ENCODE measurements at regions not wholly inside any gene's neighbourhood (a gene's known extent, or its start where the extent isn't known, plus 50 kb on each side); places are given as distances from the start of the nearest gene placed in this dataset.

DNA sequence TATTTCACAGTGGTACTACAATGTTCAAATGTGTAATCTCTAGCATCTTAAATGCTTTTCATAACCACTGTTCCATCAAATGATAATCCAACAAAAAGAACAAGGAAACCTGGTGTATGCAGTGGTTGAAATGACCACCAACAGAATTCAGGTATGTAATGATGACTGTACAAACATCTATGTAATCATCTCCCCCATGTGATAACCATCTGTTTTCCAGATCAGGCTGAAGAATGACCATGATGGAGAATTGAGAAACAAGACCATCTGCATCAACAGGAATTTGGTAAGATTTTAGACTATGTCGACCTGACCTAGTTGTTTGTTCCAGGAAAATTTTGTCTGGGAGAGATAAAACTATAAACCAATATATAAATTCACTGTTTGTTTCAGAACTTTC is 81.3 kb upstream of the ASCC3 start:
- Histone ChIP-seq H3K56ac (ENCODE audit: low read length) (no peak overlapping the region), H4K8ac (ENCODE audit: low read depth, low read length) (no peak overlapping the region), H2BK120ac (ENCODE audit: low read depth, low read length) (no peak overlapping the region), H3K27me3 (ENCODE audit: insufficient read depth, low read length, poor library complexity) (no peaks in the 10 kb centered on the region), H3K27ac (ENCODE audit: low read depth, low read length) (no peak overlapping the region), H3K79me1 (ENCODE audit: low read length) (no peaks in the 10 kb centered on the region), H3K9ac (ENCODE audit: low read length) (no peak overlapping the region), H2BK5ac (ENCODE audit: low read length) (no peak overlapping the region), H3K4me3 (ENCODE audit: low read length) (no peak overlapping the region), H2AK5ac (ENCODE audit: low read length) (no peak overlapping the region), H3K18ac (ENCODE audit: low read length) (no peak overlapping the region), H2BK15ac (replicated peaks; ENCODE audit: low read depth) (no peak overlapping the region), H3K4me1 (ENCODE audit: control insufficient read depth, low read depth, low read length) (no peaks in the 10 kb centered on the region), H3K36me3 (ENCODE audit: control insufficient read depth, insufficient read depth, low read length) (no peaks in the 10 kb centered on the region), H3K79me2 (ENCODE audit: control insufficient read depth, insufficient read depth, low read length) (no peaks in the 10 kb centered on the region), H3K4ac (ENCODE audit: low read depth, low read length) (no peak overlapping the region), H3K23ac (ENCODE audit: low read length) (no peak overlapping the region), H4K5ac (ENCODE audit: low read length) (no peak overlapping the region), H3K4me2 (ENCODE audit: low read length) (no peak overlapping the region)
- WGBS (ENCODE audit: extremely low coverage, insufficient coverage, low lambda C conversion rate), result no CpG with 5 or more reads among the region's 1 CpG
- DNase-seq, result no peak

DNA sequence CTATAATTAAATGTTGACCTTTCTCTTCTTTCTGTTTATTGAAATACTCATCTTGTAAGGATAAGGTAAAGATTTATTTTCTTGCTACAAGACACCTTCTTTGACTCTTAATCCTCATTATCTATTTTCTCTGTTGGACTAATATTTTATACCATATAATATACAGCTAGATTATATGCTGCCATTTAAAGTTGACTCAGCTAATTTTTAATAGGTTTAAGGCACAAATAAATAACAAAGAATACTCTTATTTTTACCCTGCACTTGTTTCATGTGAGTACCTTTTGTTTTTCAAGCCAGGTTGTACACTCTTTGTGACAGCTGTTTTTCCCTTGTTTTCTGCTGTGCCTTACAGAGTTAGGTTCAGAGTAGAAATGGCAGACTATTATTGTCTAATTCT is 83.9 kb upstream of the ASCC3 start:
- no peaks in the 10 kb centered on the region for H3K4me1 ChIP-seq (ENCODE audit: control insufficient read depth, low read depth, low read length)
- H2BK120ac ChIP-seq (ENCODE audit: low read depth, low read length), result no peak overlapping the region
- H2BK15ac ChIP-seq (replicated peaks; ENCODE audit: low read depth), result no peak overlapping the region
- H3K9ac ChIP-seq (ENCODE audit: low read length), result no peak overlapping the region
- no peak overlapping the region for H3K27ac ChIP-seq (ENCODE audit: low read depth, low read length)
- H3K56ac ChIP-seq (ENCODE audit: low read length), result no peak overlapping the region
- no peak overlapping the region for H3K4me2 ChIP-seq (ENCODE audit: low read length)
- no peaks in the 10 kb centered on the region for H3K79me2 ChIP-seq (ENCODE audit: control insufficient read depth, insufficient read depth, low read length)
- no peak overlapping the region for H4K8ac ChIP-seq (ENCODE audit: low read depth, low read length)
- H3K18ac ChIP-seq (ENCODE audit: low read length), result no peak overlapping the region
- no peak overlapping the region for H3K23ac ChIP-seq (ENCODE audit: low read length)
- H3K4ac ChIP-seq (ENCODE audit: low read depth, low read length), result no peak overlapping the region
- no peak overlapping the region for H4K5ac ChIP-seq (ENCODE audit: low read length)
- no peak overlapping the region for H3K4me3 ChIP-seq (ENCODE audit: low read length)
- no peak overlapping the region for H2BK5ac ChIP-seq (ENCODE audit: low read length)
- H3K27me3 ChIP-seq (ENCODE audit: insufficient read depth, low read length, poor library complexity), result no peaks in the 10 kb centered on the region
- H3K79me1 ChIP-seq (ENCODE audit: low read length), result no peaks in the 10 kb centered on the region
- H2AK5ac ChIP-seq (ENCODE audit: low read length), result no peak overlapping the region
- no peaks in the 10 kb centered on the region for H3K36me3 ChIP-seq (ENCODE audit: control insufficient read depth, insufficient read depth, low read length)
- DNase-seq, result no peak

DNA sequence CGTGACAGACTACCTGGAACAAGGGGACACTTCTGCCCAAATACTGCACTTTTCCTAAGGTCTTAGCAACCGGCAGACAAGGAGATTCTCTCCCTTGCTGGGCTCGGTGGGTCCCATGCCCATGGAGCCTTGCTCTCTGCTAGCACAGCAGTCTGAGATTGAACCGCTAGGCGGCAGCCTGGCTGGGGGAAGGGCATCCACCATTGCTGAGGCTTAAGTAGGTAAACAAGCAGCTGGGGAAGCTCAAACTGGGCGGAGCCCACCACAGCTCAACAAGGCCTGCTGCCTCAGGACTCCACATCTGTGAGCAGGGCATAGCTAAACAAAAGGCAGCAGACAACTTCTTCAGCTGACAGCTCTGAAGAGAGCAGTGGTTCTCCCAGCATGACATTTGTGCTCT is 87.8 kb upstream of the ASCC3 start:
- Histone ChIP-seq H2BK15ac (replicated peaks; ENCODE audit: low read depth) (no peak overlapping the region), H2BK120ac (ENCODE audit: low read depth, low read length) (no peak overlapping the region), H3K4me2 (ENCODE audit: low read length) (no peak overlapping the region), H3K79me1 (ENCODE audit: low read length) (no peaks in the 10 kb centered on the region), H3K18ac (ENCODE audit: low read length) (no peak overlapping the region), H3K79me2 (ENCODE audit: control insufficient read depth, insufficient read depth, low read length) (no peaks in the 10 kb centered on the region), H2BK5ac (ENCODE audit: low read length) (no peak overlapping the region), H3K4ac (ENCODE audit: low read depth, low read length) (no peak overlapping the region), H2AK5ac (ENCODE audit: low read length) (no peak overlapping the region), H4K8ac (ENCODE audit: low read depth, low read length) (no peak overlapping the region), H3K9ac (ENCODE audit: low read length) (no peak overlapping the region), H3K27ac (ENCODE audit: low read depth, low read length) (no peak overlapping the region), H3K36me3 (ENCODE audit: control insufficient read depth, insufficient read depth, low read length) (no peaks in the 10 kb centered on the region), H3K4me1 (ENCODE audit: control insufficient read depth, low read depth, low read length) (no peaks in the 10 kb centered on the region), H3K4me3 (ENCODE audit: low read length) (no peak overlapping the region), H3K56ac (ENCODE audit: low read length) (no peak overlapping the region), H3K27me3 (ENCODE audit: insufficient read depth, low read length, poor library complexity) (no peaks in the 10 kb centered on the region), H4K5ac (ENCODE audit: low read length) (no peak overlapping the region), H3K23ac (ENCODE audit: low read length) (no peak overlapping the region)
- WGBS (ENCODE audit: extremely low coverage, insufficient coverage, low lambda C conversion rate), result no CpG with 5 or more reads among the region's 6 CpGs
- DNase-seq, result peak; percentile 18

DNA sequence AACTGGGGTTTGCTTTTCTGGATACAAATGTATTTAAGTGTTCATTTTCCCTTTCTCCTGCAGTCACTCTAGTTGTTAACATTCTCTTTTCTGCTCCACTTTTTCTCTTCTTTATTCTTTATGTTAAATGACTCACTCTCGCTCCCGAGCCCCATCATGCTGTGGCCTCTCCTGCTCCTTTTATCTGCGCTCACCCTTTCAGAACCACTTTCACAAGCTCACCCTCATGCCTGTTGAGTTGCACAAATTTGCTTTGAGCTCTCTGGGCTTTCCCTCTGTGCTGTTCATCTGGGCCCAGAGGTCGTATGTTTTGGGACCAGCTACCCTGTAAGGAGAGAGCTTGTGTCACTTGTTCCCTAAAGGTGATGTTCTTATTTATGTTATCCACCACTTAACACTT is 98.1 kb upstream of the ASCC3 start:
- no peak overlapping the region for H3K4me3 ChIP-seq (ENCODE audit: low read length)
- H3K36me3 ChIP-seq (ENCODE audit: control insufficient read depth, insufficient read depth, low read length), result no peaks in the 10 kb centered on the region
- H3K18ac ChIP-seq (ENCODE audit: low read length), result no peak overlapping the region
- H3K4me2 ChIP-seq (ENCODE audit: low read length), result no peak overlapping the region
- H3K79me1 ChIP-seq (ENCODE audit: low read length), result no peaks in the 10 kb centered on the region
- no peak overlapping the region for H2AK5ac ChIP-seq (ENCODE audit: low read length)
- H3K56ac ChIP-seq (ENCODE audit: low read length), result no peak overlapping the region
- DNase-seq, result peak; percentile 3
- no peak overlapping the region for H3K4ac ChIP-seq (ENCODE audit: low read depth, low read length)
- no peak overlapping the region for H3K23ac ChIP-seq (ENCODE audit: low read length)
- H3K27me3 ChIP-seq (ENCODE audit: insufficient read depth, low read length, poor library complexity), result no peaks in the 10 kb centered on the region
- H4K8ac ChIP-seq (ENCODE audit: low read depth, low read length), result no peak overlapping the region
- H3K27ac ChIP-seq (ENCODE audit: low read depth, low read length), result no peak overlapping the region
- H3K79me2 ChIP-seq (ENCODE audit: control insufficient read depth, insufficient read depth, low read length), result no peaks in the 10 kb centered on the region
- H2BK5ac ChIP-seq (ENCODE audit: low read length), result no peak overlapping the region
- no peak overlapping the region for H3K9ac ChIP-seq (ENCODE audit: low read length)
- no peak overlapping the region for H2BK120ac ChIP-seq (ENCODE audit: low read depth, low read length)
- no peak overlapping the region for H2BK15ac ChIP-seq (replicated peaks; ENCODE audit: low read depth)
- WGBS (ENCODE audit: extremely low coverage, insufficient coverage, low lambda C conversion rate), result no CpG with 5 or more reads among the region's 4 CpGs
- no peak overlapping the region for H4K5ac ChIP-seq (ENCODE audit: low read length)
- no peaks in the 10 kb centered on the region for H3K4me1 ChIP-seq (ENCODE audit: control insufficient read depth, low read depth, low read length)

DNA sequence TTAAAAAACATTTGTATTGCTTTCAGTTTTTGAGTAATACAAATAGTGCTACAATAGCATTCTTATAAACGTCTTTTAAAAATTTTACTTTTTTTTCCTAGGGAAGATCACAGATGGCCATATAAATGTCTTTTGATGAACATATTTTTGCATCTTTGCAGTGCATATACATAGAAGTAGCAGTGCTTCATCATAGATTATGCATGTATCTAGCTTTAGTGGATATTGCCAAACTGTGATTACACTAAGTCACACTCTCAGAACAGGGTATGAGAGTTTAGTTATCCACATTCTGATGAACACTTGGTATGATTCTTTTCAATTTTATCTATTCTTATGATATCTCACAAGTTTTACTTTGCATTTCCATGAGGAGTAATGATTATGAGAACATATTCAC is 99.8 kb upstream of the ASCC3 start:
- Histone ChIP-seq H2BK120ac (ENCODE audit: low read depth, low read length) (no peak overlapping the region), H3K4me2 (ENCODE audit: low read length) (no peak overlapping the region), H3K9ac (ENCODE audit: low read length) (no peak overlapping the region), H2AK5ac (ENCODE audit: low read length) (no peak overlapping the region), H3K4me1 (ENCODE audit: control insufficient read depth, low read depth, low read length) (no peaks in the 10 kb centered on the region), H4K5ac (ENCODE audit: low read length) (no peak overlapping the region), H3K79me2 (ENCODE audit: control insufficient read depth, insufficient read depth, low read length) (no peaks in the 10 kb centered on the region), H3K79me1 (ENCODE audit: low read length) (no peaks in the 10 kb centered on the region), H2BK15ac (replicated peaks; ENCODE audit: low read depth) (no peak overlapping the region), H3K56ac (ENCODE audit: low read length) (no peak overlapping the region), H3K23ac (ENCODE audit: low read length) (no peak overlapping the region), H3K18ac (ENCODE audit: low read length) (no peak overlapping the region), H3K36me3 (ENCODE audit: control insufficient read depth, insufficient read depth, low read length) (no peaks in the 10 kb centered on the region), H3K27ac (ENCODE audit: low read depth, low read length) (no peak overlapping the region), H3K4me3 (ENCODE audit: low read length) (no peak overlapping the region), H4K8ac (ENCODE audit: low read depth, low read length) (no peak overlapping the region), H3K27me3 (ENCODE audit: insufficient read depth, low read length, poor library complexity) (no peaks in the 10 kb centered on the region), H2BK5ac (ENCODE audit: low read length) (no peak overlapping the region), H3K4ac (ENCODE audit: low read depth, low read length) (no peak overlapping the region)
- WGBS (ENCODE audit: extremely low coverage, insufficient coverage, low lambda C conversion rate), result no CpG with 5 or more reads among the region's 1 CpG
- DNase-seq, result no peak

DNA sequence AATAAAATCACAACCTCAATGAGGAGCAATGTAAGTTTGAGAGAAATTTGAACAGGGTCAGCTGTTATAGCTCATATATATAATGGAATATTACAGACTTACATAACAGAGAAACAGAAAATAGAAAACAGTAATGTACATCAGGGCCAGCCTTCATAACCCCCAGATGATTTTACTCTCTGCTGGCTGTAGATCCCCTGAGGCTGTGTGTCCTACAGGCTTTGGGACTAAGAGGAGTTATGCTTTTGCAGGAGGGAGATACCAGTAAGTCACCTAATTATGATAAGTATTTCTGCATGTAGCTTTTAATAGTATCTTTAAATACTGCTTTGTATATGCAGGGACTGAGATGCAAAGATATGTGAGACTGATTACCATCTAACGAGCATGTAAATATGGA is 105.8 kb upstream of the ASCC3 start:
- no peaks in the 10 kb centered on the region for H3K27me3 ChIP-seq (ENCODE audit: insufficient read depth, low read length, poor library complexity)
- H3K9ac ChIP-seq (ENCODE audit: low read length), result no peak overlapping the region
- H3K4me3 ChIP-seq (ENCODE audit: low read length), result no peak overlapping the region
- H3K18ac ChIP-seq (ENCODE audit: low read length), result no peak overlapping the region
- no peak overlapping the region for H3K23ac ChIP-seq (ENCODE audit: low read length)
- no peaks in the 10 kb centered on the region for H3K79me2 ChIP-seq (ENCODE audit: control insufficient read depth, insufficient read depth, low read length)
- H3K79me1 ChIP-seq (ENCODE audit: low read length), result no peaks in the 10 kb centered on the region
- H3K56ac ChIP-seq (ENCODE audit: low read length), result no peak overlapping the region
- no peak overlapping the region for H3K4me2 ChIP-seq (ENCODE audit: low read length)
- H3K36me3 ChIP-seq (ENCODE audit: control insufficient read depth, insufficient read depth, low read length), result no peaks in the 10 kb centered on the region
- H3K4me1 ChIP-seq (ENCODE audit: control insufficient read depth, low read depth, low read length), result no peaks in the 10 kb centered on the region
- no peak for DNase-seq
- no CpG with 5 or more reads among the region's 1 CpG for WGBS (ENCODE audit: extremely low coverage, insufficient coverage, low lambda C conversion rate)
- H4K8ac ChIP-seq (ENCODE audit: low read depth, low read length), result no peak overlapping the region
- H2AK5ac ChIP-seq (ENCODE audit: low read length), result no peak overlapping the region
- no peak overlapping the region for H3K27ac ChIP-seq (ENCODE audit: low read depth, low read length)
- no peak overlapping the region for H4K5ac ChIP-seq (ENCODE audit: low read length)
- no peak overlapping the region for H2BK15ac ChIP-seq (replicated peaks; ENCODE audit: low read depth)
- H2BK120ac ChIP-seq (ENCODE audit: low read depth, low read length), result no peak overlapping the region
- no peak overlapping the region for H2BK5ac ChIP-seq (ENCODE audit: low read length)
- no peak overlapping the region for H3K4ac ChIP-seq (ENCODE audit: low read depth, low read length)
